Right atrium auricular region (tissue), 2 donors: ENCODE measurements at regions not wholly inside any gene's neighbourhood (a gene's known extent, or its start where the extent isn't known, plus 50 kb on each side); places are given as distances from the start of the nearest gene placed in this dataset.

Source experiments
- DNase-seq: peaks from one replicate; pipeline ENCODE4 v3.0.0-alpha.2; 2019; ENCODE audit warnings: low spot score
- H3K27ac ChIP-seq, 2 donors: fragments of 200-600 bp; sonication (generic); 1 replicate in 1 of 2; 2 replicates in 1 of 2; pipeline ENCODE4 v1.5.1; 2016 to 2019
- H3K27me3 ChIP-seq, 2 donors: fragments of 200-600 bp; sonication (generic); one replicate each; pipeline versions ENCODE4 v1.5.1 to v1.6.0; 2017 to 2019
- H3K36me3 ChIP-seq: fragments of 200-600 bp; sonication (generic); one replicate; pipeline ENCODE4 v1.5.1; 2016
- H3K4me1 ChIP-seq, 2 donors: fragments of 200-600 bp; sonication (generic); one replicate each; pipeline versions ENCODE4 v1.5.1 to v1.6.0; 2017 to 2019
- H3K4me3 ChIP-seq, 2 donors: fragments of 200-600 bp; sonication (generic); 1 replicate in 1 of 2; 2 replicates in 1 of 2; pipeline ENCODE4 v1.5.1; 2017 to 2019; ENCODE audit warnings: mild to moderate bottlenecking in 1 of 2, moderate library complexity in 1 of 2
- H3K9me3 ChIP-seq, 2 donors: fragments of 200-600 bp; sonication (generic); one replicate each; pipeline ENCODE4 v1.5.1; 2019
- TF ChIP-seq, protein P1 (sequence below), 2 donors: fragments of 200-600 bp; sonication (generic); IDR thresholded peaks; one replicate each; pipeline ENCODE4 v1.5.1; 2019; ENCODE audit warnings: antibody characterized with exemption in 2 of 2

DNA sequence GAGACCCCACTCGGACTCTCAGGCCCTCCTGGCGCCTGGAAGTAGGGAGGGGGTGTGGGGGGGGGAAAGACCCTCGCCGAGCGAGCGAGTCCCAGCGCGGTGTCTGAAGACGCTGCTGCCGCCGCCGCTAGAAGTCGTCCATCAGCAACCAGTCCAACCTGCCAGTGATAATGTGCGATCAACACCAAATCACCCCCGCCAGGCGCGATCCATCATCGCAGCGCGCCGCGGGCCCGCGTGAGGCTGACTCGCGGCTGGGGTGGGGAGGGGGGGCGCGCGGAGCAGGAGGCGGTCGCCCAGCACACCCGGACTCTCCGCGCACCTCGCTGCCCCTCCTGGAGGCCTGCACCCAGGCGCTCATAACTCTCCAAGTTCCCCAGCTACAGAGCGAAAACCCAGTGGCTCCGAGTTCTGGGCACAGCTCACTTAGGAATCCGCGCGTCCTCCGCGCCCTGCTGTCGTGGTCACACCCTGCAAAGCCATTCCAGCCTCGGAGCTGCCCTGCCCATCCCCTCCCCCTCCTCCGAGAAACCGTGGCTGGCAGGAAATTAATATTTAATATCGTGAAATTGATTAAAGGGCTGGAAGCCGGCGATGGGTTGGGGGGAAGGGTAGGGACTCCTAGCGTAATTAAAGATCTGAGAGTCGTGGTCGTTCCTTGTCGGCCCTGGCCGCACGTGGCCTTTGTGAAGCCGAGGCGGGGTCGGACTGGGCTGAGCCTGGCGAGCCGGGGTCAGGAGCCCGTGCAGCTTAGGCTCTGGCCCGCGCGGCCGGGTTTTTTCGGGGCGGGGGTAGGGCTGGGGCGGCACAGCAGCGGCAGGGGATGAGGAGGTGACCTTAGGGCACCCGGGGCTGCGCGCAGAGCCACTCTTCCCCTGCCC is 58.1 kb upstream of the BCOR start:
- peaks cover 0 to 52% of the 10 kb centered on the region in 2 donors for H3K4me1 ChIP-seq
- H3K27ac ChIP-seq = peak overlapping the region; percentile 74 to 82
- H3K4me3 ChIP-seq = peak overlapping the region; percentile 34 to 52
- TF ChIP-seq, protein P1, sequence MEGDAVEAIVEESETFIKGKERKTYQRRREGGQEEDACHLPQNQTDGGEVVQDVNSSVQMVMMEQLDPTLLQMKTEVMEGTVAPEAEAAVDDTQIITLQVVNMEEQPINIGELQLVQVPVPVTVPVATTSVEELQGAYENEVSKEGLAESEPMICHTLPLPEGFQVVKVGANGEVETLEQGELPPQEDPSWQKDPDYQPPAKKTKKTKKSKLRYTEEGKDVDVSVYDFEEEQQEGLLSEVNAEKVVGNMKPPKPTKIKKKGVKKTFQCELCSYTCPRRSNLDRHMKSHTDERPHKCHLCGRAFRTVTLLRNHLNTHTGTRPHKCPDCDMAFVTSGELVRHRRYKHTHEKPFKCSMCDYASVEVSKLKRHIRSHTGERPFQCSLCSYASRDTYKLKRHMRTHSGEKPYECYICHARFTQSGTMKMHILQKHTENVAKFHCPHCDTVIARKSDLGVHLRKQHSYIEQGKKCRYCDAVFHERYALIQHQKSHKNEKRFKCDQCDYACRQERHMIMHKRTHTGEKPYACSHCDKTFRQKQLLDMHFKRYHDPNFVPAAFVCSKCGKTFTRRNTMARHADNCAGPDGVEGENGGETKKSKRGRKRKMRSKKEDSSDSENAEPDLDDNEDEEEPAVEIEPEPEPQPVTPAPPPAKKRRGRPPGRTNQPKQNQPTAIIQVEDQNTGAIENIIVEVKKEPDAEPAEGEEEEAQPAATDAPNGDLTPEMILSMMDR (IDR thresholded peaks at IDR 0.05) = no peak
- H3K36me3 ChIP-seq = no peaks in the 10 kb centered on the region
- DNase-seq = no peak
- H3K27me3 ChIP-seq = peaks cover 0 to 10% of the 10 kb centered on the region in 2 donors
- no peaks in the 10 kb centered on the region for H3K9me3 ChIP-seq

DNA sequence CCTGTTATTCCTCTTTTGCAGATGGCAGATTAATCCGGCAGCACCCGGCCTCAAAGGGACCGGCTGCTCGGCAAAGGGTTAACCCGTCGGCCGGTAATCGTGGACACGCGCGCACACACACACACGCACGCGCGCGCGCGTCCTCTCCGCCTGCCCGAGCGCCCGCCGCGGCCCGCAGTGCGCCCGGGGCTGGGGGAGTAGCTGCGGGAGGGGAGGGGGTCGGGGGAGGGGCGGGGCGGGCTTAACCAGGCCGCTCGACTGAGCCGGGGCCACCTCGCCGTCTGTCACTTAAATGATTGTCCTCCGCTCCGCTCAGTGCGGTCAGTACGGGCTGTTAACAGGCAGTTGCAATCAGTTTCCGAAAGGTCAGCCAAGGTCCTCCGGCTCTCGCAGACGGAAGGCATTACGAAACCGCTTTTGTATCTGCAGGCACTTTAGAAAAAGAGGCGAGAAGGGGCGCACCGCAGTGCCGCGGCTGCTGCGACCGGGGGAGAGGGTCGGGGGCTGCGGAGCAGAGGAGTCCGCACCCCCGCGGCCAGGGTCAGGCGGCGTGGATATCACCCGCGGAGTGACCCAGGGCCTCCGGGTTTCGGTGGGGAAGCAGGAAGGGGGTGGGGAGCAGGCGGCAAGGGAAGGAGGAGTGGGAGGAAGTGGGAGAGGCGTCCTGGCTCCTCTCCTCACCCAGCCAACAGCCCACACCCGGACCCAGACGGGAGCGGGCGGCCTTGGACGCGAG is 57.3 kb upstream of the BCOR start:
- TF ChIP-seq, protein P1 (IDR thresholded peaks at IDR 0.05) = no peak
- Histone ChIP-seq H3K27ac (peak overlapping the region; percentile 74 to 82), H3K4me1 (peaks cover 0 to 57% of the 10 kb centered on the region in 2 donors)

GRCh38 chrX:40154250-40154852 is 56.6 kb upstream of the BCOR start:
- DNase-seq = no peak
- H3K27me3 ChIP-seq = peaks cover 0 to 10% of the 10 kb centered on the region in 2 donors
- peak overlapping the region; percentile 34 to 52 for H3K4me3 ChIP-seq
- H3K36me3 ChIP-seq = no peaks in the 10 kb centered on the region
- peak overlapping the region; percentile 74 to 82 for H3K27ac ChIP-seq
- peaks cover 0 to 63% of the 10 kb centered on the region in 2 donors for H3K4me1 ChIP-seq
- TF ChIP-seq, protein P1 (IDR thresholded peaks at IDR 0.05) = no peak
- H3K9me3 ChIP-seq = no peaks in the 10 kb centered on the region

More for the DNA sequence above, 57.3 kb upstream of the BCOR start:
- Histone ChIP-seq H3K27me3 (peaks cover 0 to 10% of the 10 kb centered on the region in 2 donors), H3K36me3 (no peaks in the 10 kb centered on the region), H3K4me3 (peak overlapping the region; percentile 34 to 52), H3K9me3 (no peaks in the 10 kb centered on the region)
- peak; percentile 85 for DNase-seq

DNA sequence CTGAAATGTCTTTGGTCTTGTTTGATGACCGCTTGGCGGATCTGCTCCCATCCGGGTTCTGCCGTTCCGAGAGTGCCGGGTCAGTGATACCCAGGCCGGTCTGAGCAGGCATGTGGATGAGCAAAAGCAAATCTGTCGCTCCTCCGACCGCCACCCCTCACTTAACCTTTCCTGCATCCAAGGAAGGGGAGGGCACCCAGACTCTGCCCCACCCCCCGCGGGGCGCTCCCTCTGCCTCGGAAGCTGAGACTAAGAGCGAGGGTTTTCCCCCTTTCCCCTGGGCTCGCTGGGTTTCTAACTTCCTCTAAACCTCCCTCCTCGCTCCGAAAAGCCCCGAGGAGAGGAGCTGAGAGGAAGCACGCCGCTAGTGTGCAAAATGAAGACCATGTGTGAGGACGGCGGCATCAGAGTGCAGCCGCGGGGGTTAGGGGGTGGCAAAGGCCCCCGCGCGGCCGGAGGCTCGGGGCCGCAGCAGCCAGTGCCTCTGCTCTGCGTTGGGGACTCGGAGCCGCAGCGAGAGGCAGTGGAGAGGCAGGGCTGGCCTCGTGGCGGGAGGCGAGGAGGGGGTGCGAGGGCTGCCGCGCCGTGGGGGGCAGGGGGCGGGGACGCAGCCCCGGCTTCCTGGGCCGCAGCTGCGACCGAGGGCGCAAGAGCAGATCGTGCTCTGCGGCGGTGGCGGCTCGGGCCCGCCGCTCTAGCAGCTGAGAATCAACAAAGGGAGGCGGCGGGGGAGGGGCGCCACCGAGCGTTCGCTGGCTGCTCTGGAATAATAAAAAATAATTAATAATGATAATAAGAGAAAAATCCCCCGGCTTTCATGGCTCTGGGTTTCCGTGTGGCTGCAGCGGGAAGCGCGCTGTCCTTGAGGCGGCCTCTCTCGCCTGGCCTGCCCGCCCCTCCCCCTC is 55.8 kb upstream of the BCOR start:
- DNase-seq = no peak

More for the DNA sequence above, 55.8 kb upstream of the BCOR start:
- TF ChIP-seq, protein P1 (IDR thresholded peaks at IDR 0.05) = peak in 1 of 2 donors; percentile 38
- Histone ChIP-seq H3K4me1 (peaks cover 0 to 71% of the 10 kb centered on the region in 2 donors), H3K27ac (peak overlapping the region; percentile 74 to 82), H3K9me3 (no peaks in the 10 kb centered on the region), H3K27me3 (peaks cover 0 to 10% of the 10 kb centered on the region in 2 donors), H3K36me3 (no peaks in the 10 kb centered on the region), H3K4me3 (peak overlapping the region; percentile 34 to 52)
